H1 (cell line): ENCODE measurements at regions not wholly inside any gene's neighbourhood (a gene's known extent, or its start where the extent isn't known, plus 50 kb on each side); places are given as distances from the start of the nearest gene placed in this dataset.

Experiments
- EP300 ChIP-seq, 2 experiments: IDR thresholded peaks; 1 replicate in 1 of 2; 2 replicates in 1 of 2; pipeline ENCODE4 v1.6.1; 2011 to 2012; ENCODE audit warnings: low read depth in 2 of 2, low read length in 2 of 2, mild to moderate bottlenecking in 2 of 2, borderline replicate concordance in 1 of 2, inconsistent platforms in 1 of 2, moderate library complexity in 1 of 2
- JUN ChIP-seq: IDR thresholded peaks from 2 replicates; pipeline ENCODE4 v1.6.1; 2011; ENCODE audit warnings: low read depth, mild to moderate bottlenecking, improper control_type of control experiment, low read length
- MAFK ChIP-seq: IDR thresholded peaks from 2 replicates; pipeline ENCODE4 v1.6.1; 2012; ENCODE audit warnings: low read depth, mild to moderate bottlenecking, improper control_type of control experiment, low read length
- PHF8 ChIP-seq: fragments of 200-600 bp; sonication (generic); conservative IDR thresholded peaks from 2 replicates; pipeline ENCODE4 v1.7.1; 2012; ENCODE audit warnings: low read depth, mild to moderate bottlenecking, inconsistent platforms, low read length, moderate library complexity
- TEAD4 ChIP-seq: IDR thresholded peaks from 2 replicates; pipeline ENCODE4 v1.6.1; 2012; ENCODE audit warnings: low read depth, low read length, inconsistent platforms, mixed read lengths

- TF ChIP-seq EP300 (IDR thresholded peaks at IDR 0.05; ENCODE audit: borderline replicate concordance in 1 of 2, low read depth in 2 of 2, low read length in 2 of 2) (no peak), PHF8 (no peak), MAFK (no peak), JUN (no peak), TEAD4 (no peak)
Measured at GRCh38 chr11:13884158-13884799, 78.2 kb upstream of the SPON1 start (continued).
